Lung (tissue), 11 donors: ENCODE measurements at regions not wholly inside any gene's neighbourhood (a gene's known extent, or its start where the extent isn't known, plus 50 kb on each side); places are given as distances from the start of the nearest gene placed in this dataset.

ENCODE experiments used
- ATAC-seq: fragments of 200-7000 bp; cut with Tn5 transposase; one replicate; pipeline ENCODE4 v1.9.1; 2020; ENCODE audit warnings: moderate number of reproducible peaks; ENCODE audit not compliant: insufficient read depth, low FRiP score
- DNase-seq, 3 donors: peaks; one replicate each; pipeline ENCODE4 v3.0.0-alpha.2; 2013 to 2017
- H3K27ac ChIP-seq, 2 donors: one replicate each; pipeline ENCODE4 v1.5.1; 2013; ENCODE audit warnings: mild to moderate bottlenecking in 2 of 2, moderate library complexity in 2 of 2, control low read depth in 1 of 2, inconsistent platforms in 1 of 2, low read depth in 1 of 2, low read length in 1 of 2
- H3K27me3 ChIP-seq, 3 donors: one replicate each; pipeline ENCODE4 v1.5.1; 2013; ENCODE audit warnings: low read length in 2 of 3; ENCODE audit not compliant: control insufficient read depth in 3 of 3, insufficient read depth in 3 of 3
- H3K36me3 ChIP-seq, 4 donors: one replicate each; pipeline ENCODE4 v1.5.1; 2013; ENCODE audit warnings: low read length in 4 of 4, mild to moderate bottlenecking in 1 of 4, moderate library complexity in 1 of 4; ENCODE audit not compliant: control insufficient read depth in 4 of 4, insufficient read depth in 4 of 4
- H3K4me1 ChIP-seq, 5 donors: one replicate each; pipeline ENCODE4 v1.5.1; 2013; ENCODE audit warnings: low read length in 5 of 5, mild to moderate bottlenecking in 2 of 5, moderate library complexity in 1 of 5; ENCODE audit not compliant: control insufficient read depth in 5 of 5, insufficient read depth in 5 of 5
- H3K4me3 ChIP-seq: one replicate; pipeline ENCODE4 v1.5.1; 2013; ENCODE audit warnings: mild to moderate bottlenecking, control low read depth, moderate library complexity
- H3K9ac ChIP-seq, 2 donors: one replicate each; pipeline ENCODE4 v1.5.1; 2013; ENCODE audit warnings: low read length in 2 of 2, control low read depth in 1 of 2; ENCODE audit not compliant: insufficient read depth in 1 of 2
- H3K9me3 ChIP-seq, 4 donors: one replicate each; pipeline ENCODE4 v1.5.1; 2013; ENCODE audit warnings: low read length in 3 of 4, mild to moderate bottlenecking in 1 of 4, moderate library complexity in 1 of 4; ENCODE audit not compliant: control insufficient read depth in 4 of 4, insufficient read depth in 3 of 4
- WGBS, 2 donors: extraction: QIAGEN DNeasy Blood & Tissue Kit; methylation state at CpG; one replicate each; pipeline ENCODE4 v1.1.7; 2013; 5-methylcytosine and 5-hydroxymethylcytosine counted together
- TF ChIP-seq, protein P1 (sequence below): IDR thresholded peaks from 2 replicates; pipeline ENCODE4 v1.5.1; 2012; ENCODE audit warnings: mild to moderate bottlenecking; ENCODE audit errors: control extremely low read depth, extremely low read depth
- donor health status: control.
- donor health status: control.
- donor health status: Bipolar disorder and iron deficiency.
- donor health status: healthy.
- donor health status: DM: yes; HTN: yes; CAD: no.

DNA sequence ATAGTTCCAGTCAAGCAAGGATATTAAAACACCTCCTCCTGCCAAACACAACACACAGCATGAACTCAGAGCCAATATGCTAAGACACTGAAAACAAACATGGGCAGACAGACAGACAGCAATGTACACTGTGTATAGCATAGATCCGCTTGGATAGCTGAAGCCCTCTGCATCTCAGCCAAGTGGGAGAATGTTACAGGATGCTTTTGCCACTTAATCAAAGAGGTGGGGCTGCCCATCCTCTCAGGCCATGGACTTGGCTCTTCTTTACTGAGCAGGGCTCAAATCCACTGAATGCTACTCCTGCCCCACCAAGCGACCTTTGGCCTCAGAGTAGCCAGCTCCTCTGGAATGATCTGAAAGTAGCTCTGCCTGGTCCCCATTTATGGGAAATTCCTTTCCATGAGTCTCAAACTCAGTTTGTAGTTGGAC lies 64.7 kb upstream of the NGF start:
- H3K4me1 ChIP-seq: peaks cover 0 to 9% (median 2%) of the 10 kb centered on the region in 5 donors
- ATAC-seq (no peak), DNase-seq (no peak)
- H3K27me3 ChIP-seq: no peaks in the 10 kb centered on the region
- no peak overlapping the region for H3K27ac ChIP-seq
- no peaks in the 10 kb centered on the region for H3K9me3 ChIP-seq
- TF ChIP-seq, protein P1, sequence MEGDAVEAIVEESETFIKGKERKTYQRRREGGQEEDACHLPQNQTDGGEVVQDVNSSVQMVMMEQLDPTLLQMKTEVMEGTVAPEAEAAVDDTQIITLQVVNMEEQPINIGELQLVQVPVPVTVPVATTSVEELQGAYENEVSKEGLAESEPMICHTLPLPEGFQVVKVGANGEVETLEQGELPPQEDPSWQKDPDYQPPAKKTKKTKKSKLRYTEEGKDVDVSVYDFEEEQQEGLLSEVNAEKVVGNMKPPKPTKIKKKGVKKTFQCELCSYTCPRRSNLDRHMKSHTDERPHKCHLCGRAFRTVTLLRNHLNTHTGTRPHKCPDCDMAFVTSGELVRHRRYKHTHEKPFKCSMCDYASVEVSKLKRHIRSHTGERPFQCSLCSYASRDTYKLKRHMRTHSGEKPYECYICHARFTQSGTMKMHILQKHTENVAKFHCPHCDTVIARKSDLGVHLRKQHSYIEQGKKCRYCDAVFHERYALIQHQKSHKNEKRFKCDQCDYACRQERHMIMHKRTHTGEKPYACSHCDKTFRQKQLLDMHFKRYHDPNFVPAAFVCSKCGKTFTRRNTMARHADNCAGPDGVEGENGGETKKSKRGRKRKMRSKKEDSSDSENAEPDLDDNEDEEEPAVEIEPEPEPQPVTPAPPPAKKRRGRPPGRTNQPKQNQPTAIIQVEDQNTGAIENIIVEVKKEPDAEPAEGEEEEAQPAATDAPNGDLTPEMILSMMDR: no peak
- 77 to 79% methylated on average over 2 of the region's 2 CpGs for WGBS, 2 donors
- no peaks in the 10 kb centered on the region for H3K36me3 ChIP-seq
- H3K4me3 ChIP-seq: no peak overlapping the region
- no peak overlapping the region for H3K9ac ChIP-seq

DNA sequence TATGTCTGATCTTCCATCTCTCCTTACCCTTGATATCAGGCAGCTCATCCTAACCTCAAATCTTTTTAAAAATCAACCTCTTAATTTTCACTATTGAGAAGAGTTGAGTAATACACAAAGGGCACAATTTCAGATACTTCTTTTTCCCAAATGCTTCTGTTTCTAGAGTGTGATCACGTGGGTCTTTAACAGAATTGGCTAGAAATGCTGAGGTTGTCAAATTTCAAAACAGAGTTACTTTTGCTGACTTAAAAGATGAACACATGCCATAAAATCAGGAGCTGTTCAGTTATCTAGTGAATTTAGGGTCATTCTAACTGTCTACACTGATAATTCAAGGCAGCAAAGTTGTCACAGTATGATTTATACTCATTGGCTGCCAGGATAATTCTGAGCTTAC lies 63.6 kb upstream of the NGF start:
- TF ChIP-seq, protein P1: no peak
- peaks cover 0 to 9% (median 2%) of the 10 kb centered on the region in 5 donors for H3K4me1 ChIP-seq
- H3K27ac ChIP-seq: no peak overlapping the region
- ATAC-seq (no peak), DNase-seq (peak in 2 of 3 donors; percentile 22 to 42)
- 51 to 78% methylated on average over 1 of the region's 1 CpG for whole genome bisulfite sequencing, 2 donors
- H3K4me3 ChIP-seq: no peak overlapping the region
- H3K9ac ChIP-seq: no peak overlapping the region
- H3K27me3 ChIP-seq: no peaks in the 10 kb centered on the region
- no peaks in the 10 kb centered on the region for H3K36me3 ChIP-seq
- no peaks in the 10 kb centered on the region for H3K9me3 ChIP-seq

GRCh38 chr1:115400891-115401290 lies 62.8 kb upstream of the NGF start:
- no peaks in the 10 kb centered on the region for H3K27me3 ChIP-seq
- no peaks in the 10 kb centered on the region for H3K36me3 ChIP-seq
- H3K27ac ChIP-seq: no peak overlapping the region
- H3K9me3 ChIP-seq: no peaks in the 10 kb centered on the region
- TF ChIP-seq, protein P1: no peak
- H3K9ac ChIP-seq: no peak overlapping the region
- WGBS, 2 donors: 86 to 100% methylated on average over 1 of the region's 1 CpG
- H3K4me1 ChIP-seq: peaks cover 0 to 9% (median 2%) of the 10 kb centered on the region in 5 donors
- ATAC-seq: no peak
- DNase-seq: no peak
- H3K4me3 ChIP-seq: no peak overlapping the region

- DNase-seq: no peak
- peaks cover 0 to 9% (median 2%) of the 10 kb centered on the region in 5 donors for H3K4me1 ChIP-seq
- H3K9me3 ChIP-seq: peaks cover 0 to 1% (median 0%) of the 10 kb centered on the region in 4 donors
- no peaks in the 10 kb centered on the region for H3K36me3 ChIP-seq
- H3K27me3 ChIP-seq: no peaks in the 10 kb centered on the region
- H3K9ac ChIP-seq: no peak overlapping the region
- H3K27ac ChIP-seq: no peak overlapping the region
- TF ChIP-seq, protein P1: no peak
- 73 to 83% methylated on average over 5 of the region's 5 CpGs for WGBS, 2 donors
- ATAC-seq: no peak
- no peak overlapping the region for H3K4me3 ChIP-seq
Observed at GRCh38 chr1:115400426-115400825, 62.4 kb upstream of the NGF start.
